ENCODE measurements at regions not wholly inside any gene's neighbourhood (a gene's known extent, or its start where the extent isn't known, plus 50 kb on each side); places are given as distances from the start of the nearest gene placed in this dataset.

DNA sequence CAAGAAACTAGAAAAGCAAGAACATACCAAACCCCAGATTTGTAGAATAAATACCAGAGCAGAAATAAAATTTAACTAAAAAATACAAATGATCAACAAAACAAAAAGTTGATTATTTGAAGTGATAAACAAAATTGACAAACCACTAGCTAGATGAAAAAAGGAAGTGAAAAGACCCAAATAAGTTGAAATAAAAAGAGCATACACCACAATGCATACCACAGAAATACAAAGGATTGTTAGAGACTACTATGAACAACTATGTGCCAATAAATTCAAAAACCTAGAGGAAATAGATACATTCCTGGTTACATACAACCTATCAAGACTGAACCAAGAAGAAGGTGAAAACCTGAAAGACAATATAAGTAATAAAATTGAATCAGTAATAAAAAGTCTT lies 333.4 kb downstream of the SH2D4B start:
- TF ChIP-seq, protein P1, sequence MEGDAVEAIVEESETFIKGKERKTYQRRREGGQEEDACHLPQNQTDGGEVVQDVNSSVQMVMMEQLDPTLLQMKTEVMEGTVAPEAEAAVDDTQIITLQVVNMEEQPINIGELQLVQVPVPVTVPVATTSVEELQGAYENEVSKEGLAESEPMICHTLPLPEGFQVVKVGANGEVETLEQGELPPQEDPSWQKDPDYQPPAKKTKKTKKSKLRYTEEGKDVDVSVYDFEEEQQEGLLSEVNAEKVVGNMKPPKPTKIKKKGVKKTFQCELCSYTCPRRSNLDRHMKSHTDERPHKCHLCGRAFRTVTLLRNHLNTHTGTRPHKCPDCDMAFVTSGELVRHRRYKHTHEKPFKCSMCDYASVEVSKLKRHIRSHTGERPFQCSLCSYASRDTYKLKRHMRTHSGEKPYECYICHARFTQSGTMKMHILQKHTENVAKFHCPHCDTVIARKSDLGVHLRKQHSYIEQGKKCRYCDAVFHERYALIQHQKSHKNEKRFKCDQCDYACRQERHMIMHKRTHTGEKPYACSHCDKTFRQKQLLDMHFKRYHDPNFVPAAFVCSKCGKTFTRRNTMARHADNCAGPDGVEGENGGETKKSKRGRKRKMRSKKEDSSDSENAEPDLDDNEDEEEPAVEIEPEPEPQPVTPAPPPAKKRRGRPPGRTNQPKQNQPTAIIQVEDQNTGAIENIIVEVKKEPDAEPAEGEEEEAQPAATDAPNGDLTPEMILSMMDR (IDR thresholded peaks at IDR 0.05), result no peak
- TF ChIP-seq POLR2A (IDR thresholded peaks at IDR 0.05), result no peak

Data from stomach (tissue), 4 donors.